Naive thymus-derived CD8-positive, alpha-beta T cell (primary cell): ENCODE measurements at regions not wholly inside any gene's neighbourhood (a gene's known extent, or its start where the extent isn't known, plus 50 kb on each side); places are given as distances from the start of the nearest gene placed in this dataset.

Source experiments
- ATAC-seq, 2 donors: fragments of 150-1000 bp; cut with Tn5 transposase in 1 of 2; sonication (Bioruptor Pico), chemical (Tn5 transposase) in 1 of 2; 1 replicate in 1 of 2; 2 replicates in 1 of 2; pipeline ENCODE4 v1.10.0; 2021; ENCODE audit warnings: mild to moderate bottlenecking in 2 of 2, moderate library complexity in 2 of 2
- POLR2A ChIA-PET: fragments of 350-600 bp; sonication (Branson Sonifier 250); formaldehyde crosslinking; loops from one replicate; lab custom pipeline; 2021; ENCODE audit warnings: antibody characterized with exemption; lab: Charles Lee
- DNase-seq, 10 donors: peaks; one replicate each; pipeline versions ENCODE4 v3.0.0 to v3.0.0-alpha.2; 2020 to 2022
- H3K27ac Mint-ChIP-seq, 10 donors: one replicate each; pipeline ENCODE4 v1.8.0; 2020 to 2022; ENCODE audit warnings: mild to moderate bottlenecking in 10 of 10, mixed read lengths in 10 of 10, moderate library complexity in 4 of 10, inconsistent platforms in 1 of 10
- H3K27me3 Mint-ChIP-seq, 5 donors: one replicate each; pipeline ENCODE4 v1.8.0; 2021 to 2022; ENCODE audit warnings: mixed read lengths in 5 of 5
- H3K36me3 Mint-ChIP-seq, 3 donors: one replicate each; pipeline ENCODE4 v1.8.0; 2020 to 2022; ENCODE audit warnings: mixed read lengths in 3 of 3, mild to moderate bottlenecking in 2 of 3, inconsistent platforms in 1 of 3
- H3K4me1 Mint-ChIP-seq, 4 donors: one replicate each; pipeline ENCODE4 v1.8.0; 2021 to 2022; ENCODE audit warnings: mixed read lengths in 4 of 4
- H3K4me3 Mint-ChIP-seq, 10 donors: one replicate each; pipeline ENCODE4 v1.8.0; 2020 to 2022; ENCODE audit warnings: mild to moderate bottlenecking in 10 of 10, mixed read lengths in 10 of 10, moderate library complexity in 6 of 10, inconsistent platforms in 1 of 10
- H3K9me3 Mint-ChIP-seq, 9 donors: one replicate each; pipeline ENCODE4 v1.8.0; 2020 to 2022; ENCODE audit warnings: mixed read lengths in 9 of 9, mild to moderate bottlenecking in 3 of 9, inconsistent platforms in 1 of 9, moderate library complexity in 1 of 9

- Mint-ChIP-seq H3K4me3 (no peak overlapping the region), H3K27ac (no peak overlapping the region), H3K27me3 (no peaks in the 10 kb centered on the region), H3K36me3 (no peaks in the 10 kb centered on the region), H3K9me3 (no peaks in the 10 kb centered on the region), H3K4me1 (peaks cover 2 to 13% (median 5%) of the 10 kb centered on the region in 4 donors)
- no peak for DNase-seq
- ATAC-seq, result no peak
- POLR2A ChIA-PET, result no interaction called here
Observed at GRCh38 chr3:28122227-28122626, 119.2 kb upstream of the CMC1 start.

- H3K27ac Mint-ChIP-seq, result peak overlapping the region in 1 of 10 donors; percentile 4
- no peaks in the 10 kb centered on the region for H3K9me3 Mint-ChIP-seq
- H3K4me3 Mint-ChIP-seq, result peak overlapping the region in 1 of 10 donors; percentile 2
- no peak for ATAC-seq
- POLR2A ChIA-PET, result no interaction called here
- no peaks in the 10 kb centered on the region for H3K36me3 Mint-ChIP-seq
- no peaks in the 10 kb centered on the region for H3K27me3 Mint-ChIP-seq
- no peak for DNase-seq
- peaks cover 0 to 13% (median 3%) of the 10 kb centered on the region in 4 donors for H3K4me1 Mint-ChIP-seq
Observed at GRCh38 chr3:28124882-28125281, 116.5 kb upstream of the CMC1 start.

- peaks cover 0 to 13% (median 3%) of the 10 kb centered on the region in 4 donors for H3K4me1 Mint-ChIP-seq
- POLR2A ChIA-PET, result no interaction called here
- ATAC-seq, result no peak
- no peaks in the 10 kb centered on the region for H3K36me3 Mint-ChIP-seq
- H3K27me3 Mint-ChIP-seq, result no peaks in the 10 kb centered on the region
- H3K27ac Mint-ChIP-seq, result peak overlapping the region in 1 of 10 donors; percentile 4
- no peaks in the 10 kb centered on the region for H3K9me3 Mint-ChIP-seq
- no peak for DNase-seq
- H3K4me3 Mint-ChIP-seq, result no peak overlapping the region
Observed at GRCh38 chr3:28125342-28125741, 116.1 kb upstream of the CMC1 start.

GRCh38 chr3:28130836-28131235, 110.6 kb upstream of the CMC1 start:
- Mint-ChIP-seq H3K36me3 (no peaks in the 10 kb centered on the region), H3K27ac (no peak overlapping the region), H3K27me3 (no peaks in the 10 kb centered on the region), H3K9me3 (no peaks in the 10 kb centered on the region), H3K4me3 (no peak overlapping the region), H3K4me1 (no peaks in the 10 kb centered on the region)
- POLR2A ChIA-PET, result interaction anchor here (0.6 kb wide), 1 partner anchor 54 kb away, joined by 4 read pairs; no protein-coding TSS in a partner anchor
- DNase-seq (no peak), ATAC-seq (no peak)

- H3K4me3 Mint-ChIP-seq, result no peak overlapping the region
- DNase-seq, result no peak
- no peaks in the 10 kb centered on the region for H3K9me3 Mint-ChIP-seq
- POLR2A ChIA-PET, result no interaction called here
- ATAC-seq, result no peak
- H3K27ac Mint-ChIP-seq, result no peak overlapping the region
- H3K36me3 Mint-ChIP-seq, result no peaks in the 10 kb centered on the region
- no peaks in the 10 kb centered on the region for H3K4me1 Mint-ChIP-seq
- H3K27me3 Mint-ChIP-seq, result no peaks in the 10 kb centered on the region
Observed at GRCh38 chr3:28132941-28133340, 108.5 kb upstream of the CMC1 start.

- ATAC-seq, result no peak
- POLR2A ChIA-PET, result no interaction called here
- Mint-ChIP-seq H3K9me3 (no peaks in the 10 kb centered on the region), H3K27me3 (no peaks in the 10 kb centered on the region), H3K4me3 (no peak overlapping the region), H3K27ac (no peak overlapping the region), H3K36me3 (no peaks in the 10 kb centered on the region), H3K4me1 (peaks cover 0 to 2% (median 0%) of the 10 kb centered on the region in 4 donors)
- DNase-seq, result no peak
Observed at GRCh38 chr3:28134198-28134597, 107.2 kb upstream of the CMC1 start.

GRCh38 chr3:28134792-28135375, 106.5 kb upstream of the CMC1 start:
- ATAC-seq, result no peak
- POLR2A ChIA-PET, result no interaction called here
- Mint-ChIP-seq H3K27me3 (no peaks in the 10 kb centered on the region), H3K4me1 (peaks cover 0 to 2% (median 0%) of the 10 kb centered on the region in 4 donors), H3K4me3 (no peak overlapping the region), H3K36me3 (no peaks in the 10 kb centered on the region), H3K9me3 (no peaks in the 10 kb centered on the region), H3K27ac (no peak overlapping the region)
- no peak for DNase-seq

GRCh38 chr3:28136607-28137216, 104.7 kb upstream of the CMC1 start:
- Mint-ChIP-seq H3K4me1 (peaks cover 0 to 2% (median 0%) of the 10 kb centered on the region in 4 donors), H3K36me3 (no peaks in the 10 kb centered on the region), H3K27me3 (no peaks in the 10 kb centered on the region), H3K27ac (no peak overlapping the region), H3K9me3 (no peaks in the 10 kb centered on the region), H3K4me3 (no peak overlapping the region)
- no peak for ATAC-seq
- POLR2A ChIA-PET, result no interaction called here
- no peak for DNase-seq

- POLR2A ChIA-PET, result no interaction called here
- H3K36me3 Mint-ChIP-seq, result no peaks in the 10 kb centered on the region
- no peaks in the 10 kb centered on the region for H3K9me3 Mint-ChIP-seq
Observed at GRCh38 chr3:28138043-28138610, 103.3 kb upstream of the CMC1 start.

GRCh38 chr3:28139288-28139687, 102.1 kb upstream of the CMC1 start:
- H3K27ac Mint-ChIP-seq, result no peak overlapping the region
- H3K4me3 Mint-ChIP-seq, result no peak overlapping the region
- POLR2A ChIA-PET, result no interaction called here
- no peak for ATAC-seq
- H3K9me3 Mint-ChIP-seq, result no peaks in the 10 kb centered on the region
- peaks cover 0 to 6% (median 1%) of the 10 kb centered on the region in 4 donors for H3K4me1 Mint-ChIP-seq
- H3K36me3 Mint-ChIP-seq, result no peaks in the 10 kb centered on the region
- H3K27me3 Mint-ChIP-seq, result no peaks in the 10 kb centered on the region
- no peak for DNase-seq

More at GRCh38 chr3:28138043-28138610, 103.3 kb upstream of the CMC1 start:
- H3K27me3 Mint-ChIP-seq, result no peaks in the 10 kb centered on the region
- DNase-seq (no peak), ATAC-seq (no peak)
- H3K4me3 Mint-ChIP-seq, result no peak overlapping the region
- no peak overlapping the region for H3K27ac Mint-ChIP-seq
- peaks cover 0 to 6% (median 1%) of the 10 kb centered on the region in 4 donors for H3K4me1 Mint-ChIP-seq

- H3K9me3 Mint-ChIP-seq, result no peaks in the 10 kb centered on the region
- H3K27me3 Mint-ChIP-seq, result no peaks in the 10 kb centered on the region
- H3K36me3 Mint-ChIP-seq, result no peaks in the 10 kb centered on the region
- no peak overlapping the region for H3K27ac Mint-ChIP-seq
- POLR2A ChIA-PET, result no interaction called here
- ATAC-seq, result no peak
- DNase-seq, result no peak
- no peak overlapping the region for H3K4me3 Mint-ChIP-seq
- peaks cover 0 to 6% (median 1%) of the 10 kb centered on the region in 4 donors for H3K4me1 Mint-ChIP-seq
Observed at GRCh38 chr3:28139967-28140634, 101.3 kb upstream of the CMC1 start.

- Mint-ChIP-seq H3K4me3 (no peak overlapping the region), H3K27me3 (no peaks in the 10 kb centered on the region), H3K4me1 (peaks cover 0 to 6% (median 1%) of the 10 kb centered on the region in 4 donors), H3K27ac (no peak overlapping the region), H3K9me3 (no peaks in the 10 kb centered on the region), H3K36me3 (no peaks in the 10 kb centered on the region)
- DNase-seq (no peak), ATAC-seq (no peak)
- POLR2A ChIA-PET, result no interaction called here
Observed at GRCh38 chr3:28140664-28141063, 100.8 kb upstream of the CMC1 start.

- ATAC-seq, result no peak
- POLR2A ChIA-PET, result no interaction called here
Observed at GRCh38 chr3:28149960-28150359, 91.5 kb upstream of the CMC1 start.

More at GRCh38 chr3:28149960-28150359, 91.5 kb upstream of the CMC1 start:
- no peaks in the 10 kb centered on the region for H3K27me3 Mint-ChIP-seq
- H3K4me1 Mint-ChIP-seq, result peaks cover 0 to 13% (median 6%) of the 10 kb centered on the region in 4 donors
- DNase-seq, result no peak
- no peak overlapping the region for H3K27ac Mint-ChIP-seq
- peaks cover 0 to 3% (median 0%) of the 10 kb centered on the region in 9 donors for H3K9me3 Mint-ChIP-seq
- peaks cover 0 to 5% (median 2%) of the 10 kb centered on the region in 3 donors for H3K36me3 Mint-ChIP-seq
- H3K4me3 Mint-ChIP-seq, result no peak overlapping the region
